Right lobe of liver (tissue), 4 donors: ENCODE measurements at regions not wholly inside any gene's neighbourhood (a gene's known extent, or its start where the extent isn't known, plus 50 kb on each side); places are given as distances from the start of the nearest gene placed in this dataset.

ENCODE experiments used
- CTCF ChIP-seq, 4 donors: fragments of 200-600 bp in 3 of 4; fragments of 450-650 bp in 1 of 4; IDR thresholded peaks; one replicate each; pipeline versions ENCODE4 v1.5.1 to v1.8.0; 2016 to 2022; ENCODE audit warnings: antibody characterized with exemption in 4 of 4, mild to moderate bottlenecking in 2 of 4
- POLR2A ChIP-seq: fragments of 450-650 bp; IDR thresholded peaks from one replicate; pipeline ENCODE4 v1.6.1; 2017; ENCODE audit warnings: antibody characterized with exemption, mild to moderate bottlenecking
- donor health status: DM: no; HTN: no; CAD: no.
- donor health status: DM: no; HTN: no; CAD: no.
- donor health status: DM: no; HTN: yes; CAD: no.

DNA sequence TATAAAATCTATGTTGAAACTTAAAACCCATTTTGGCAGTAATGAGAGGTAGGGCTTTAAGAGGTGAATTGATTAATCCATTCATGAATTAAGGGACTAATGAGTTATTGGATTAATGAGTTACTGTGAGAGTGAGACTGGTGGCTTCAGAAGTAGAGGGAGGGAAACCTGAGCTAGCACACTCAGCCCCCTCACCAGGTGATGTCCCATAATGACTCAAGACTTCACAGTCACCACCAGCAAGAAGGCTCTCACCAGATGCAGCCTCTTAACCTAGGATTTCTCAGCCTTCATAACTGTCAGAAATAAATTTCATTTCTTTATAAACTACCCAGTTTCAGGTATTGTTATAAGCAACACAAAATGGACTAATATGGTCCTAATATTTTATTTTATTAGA, 621.7 kb upstream of the ACVR2A start:
- TF ChIP-seq CTCF (IDR thresholded peaks at IDR 0.05) (no peak), POLR2A (no peak)
